HCT116 (cell line): ENCODE measurements at regions not wholly inside any gene's neighbourhood (a gene's known extent, or its start where the extent isn't known, plus 50 kb on each side); places are given as distances from the start of the nearest gene placed in this dataset.

Experiments used
- CTCF ChIP-seq, 3 experiments: fragments of 200-600 bp in 1 of 3; sonication (generic) in 1 of 3; IDR thresholded peaks in 2 of 3; conservative IDR thresholded peaks in 1 of 3; 2 replicates each; pipeline ENCODE4 v1.5.1; 2012 to 2017; ENCODE audit warnings: low read depth in 2 of 3, low read length in 2 of 3, antibody characterized with exemption in 1 of 3, borderline replicate concordance in 1 of 3, control low read depth in 1 of 3, mild to moderate bottlenecking in 1 of 3, mixed read lengths in 1 of 3, mixed run types in 1 of 3, moderate library complexity in 1 of 3; ENCODE audit not compliant: insufficient read depth in 1 of 3
- EZH2 ChIP-seq: fragments of 200-600 bp; sonication (generic); IDR thresholded peaks from 2 replicates; pipeline ENCODE4 v1.6.1; 2017; ENCODE audit warnings: antibody characterized with exemption, mixed run types
- EZH2phosphoT487 ChIP-seq: fragments of 200-600 bp; IDR thresholded peaks from 2 replicates; pipeline ENCODE4 v1.6.1; 2018; ENCODE audit warnings: antibody characterized with exemption, borderline replicate concordance
- JUND ChIP-seq: IDR thresholded peaks from 2 replicates; pipeline ENCODE4 v1.6.1; 2012
- MAX ChIP-seq: IDR thresholded peaks from 2 replicates; pipeline ENCODE4 v1.6.1; 2012
- POLR2A ChIP-seq: IDR thresholded peaks from 2 replicates; pipeline ENCODE4 v1.7.0; 2011; ENCODE audit warnings: borderline replicate concordance; ENCODE audit not compliant: insufficient read depth, insufficient read length; ENCODE audit errors: extremely low read depth
- RAD21 ChIP-seq: IDR thresholded peaks from 2 replicates; pipeline ENCODE4 v1.6.1; 2012; ENCODE audit warnings: low read depth, mild to moderate bottlenecking
- SRF ChIP-seq: IDR thresholded peaks from 2 replicates; pipeline ENCODE4 v1.6.1; 2012; ENCODE audit warnings: low read depth

- no peak for TF ChIP-seq MAX
- TF ChIP-seq POLR2A: no peak
- TF ChIP-seq CTCF (IDR thresholded peaks at IDR 0.05 in 2 of 3, conservative IDR thresholded peaks at IDR 0.05 in 1 of 3; ENCODE audit: borderline replicate concordance in 1 of 3, insufficient read depth in 1 of 3, low read depth in 2 of 3, low read length in 2 of 3): no peak
- TF ChIP-seq JUND: no peak
- no peak for TF ChIP-seq SRF
- no peak for TF ChIP-seq RAD21
- no peak for TF ChIP-seq EZH2phosphoT487
- no peak for TF ChIP-seq EZH2
Observed at GRCh38 chr13:111953546-111954178, 113.3 kb upstream of the SOX1 start.
